IPS-15b (cell line): ENCODE measurements at regions not wholly inside any gene's neighbourhood (a gene's known extent, or its start where the extent isn't known, plus 50 kb on each side); places are given as distances from the start of the nearest gene placed in this dataset.

Experiments
- H3K27me3 ChIP-seq: one replicate; pipeline ENCODE4 v1.6.1; 2013; ENCODE audit warnings: low read length; ENCODE audit not compliant: control insufficient read depth, insufficient read depth
- H3K36me3 ChIP-seq: one replicate; pipeline ENCODE4 v1.6.1; 2013; ENCODE audit warnings: low read length; ENCODE audit not compliant: control insufficient read depth, insufficient read depth
- H3K4me1 ChIP-seq: one replicate; pipeline ENCODE4 v1.6.1; 2013; ENCODE audit warnings: mild to moderate bottlenecking, low read length; ENCODE audit not compliant: control insufficient read depth, insufficient read depth
- H3K4me3 ChIP-seq: one replicate; pipeline ENCODE4 v1.5.1; 2013; ENCODE audit warnings: low read depth, low read length
- H3K9ac ChIP-seq: one replicate; pipeline ENCODE4 v1.6.1; 2013; ENCODE audit warnings: low read depth, mild to moderate bottlenecking, low read length
- H3K9me3 ChIP-seq: one replicate; pipeline ENCODE4 v1.6.1; 2013; ENCODE audit warnings: mild to moderate bottlenecking, low read length; ENCODE audit not compliant: control insufficient read depth, insufficient read depth

GRCh38 chr18:2087877-2088673 lies 483.2 kb downstream of the METTL4 start:
- H3K4me3 ChIP-seq = no peak overlapping the region
- H3K9ac ChIP-seq = no peak overlapping the region
- H3K4me1 ChIP-seq = peaks cover 5% of the 10 kb centered on the region
- H3K27me3 ChIP-seq = no peaks in the 10 kb centered on the region
- H3K36me3 ChIP-seq = no peaks in the 10 kb centered on the region
- no peaks in the 10 kb centered on the region for H3K9me3 ChIP-seq

- no peaks in the 10 kb centered on the region for H3K9me3 ChIP-seq
- no peaks in the 10 kb centered on the region for H3K36me3 ChIP-seq
- H3K27me3 ChIP-seq = no peaks in the 10 kb centered on the region
- H3K9ac ChIP-seq = no peak overlapping the region
- H3K4me3 ChIP-seq = no peak overlapping the region
- peaks cover 5% of the 10 kb centered on the region for H3K4me1 ChIP-seq
Observed at GRCh38 chr18:2089396-2089795, 481.9 kb downstream of the METTL4 start.

DNA sequence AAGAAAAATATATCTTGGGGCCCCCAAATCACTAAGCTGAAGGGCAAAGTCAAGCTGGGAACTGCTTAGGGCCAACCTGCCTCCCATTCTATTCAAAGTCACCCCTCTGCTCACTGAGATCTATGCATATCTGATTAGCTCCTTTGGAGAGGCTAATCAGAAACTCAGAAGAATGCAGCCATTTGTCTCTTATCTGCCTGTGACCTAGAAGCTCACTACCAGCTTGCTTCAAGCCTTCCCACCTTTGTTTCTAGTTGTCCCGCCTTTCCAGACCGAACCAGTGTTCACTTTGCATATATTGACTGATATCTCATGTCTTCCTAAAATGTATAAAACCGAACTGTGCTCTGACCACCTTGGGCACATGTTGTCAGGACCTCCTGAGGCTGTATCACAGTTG lies 479.4 kb downstream of the METTL4 start:
- Histone ChIP-seq H3K36me3 (no peaks in the 10 kb centered on the region), H3K27me3 (no peaks in the 10 kb centered on the region), H3K9ac (no peak overlapping the region), H3K4me3 (no peak overlapping the region), H3K4me1 (peaks cover 5% of the 10 kb centered on the region), H3K9me3 (no peaks in the 10 kb centered on the region)

GRCh38 chr18:2096551-2096950 lies 474.8 kb downstream of the METTL4 start:
- Histone ChIP-seq H3K4me1 (peaks cover 4% of the 10 kb centered on the region), H3K9me3 (no peaks in the 10 kb centered on the region), H3K36me3 (no peaks in the 10 kb centered on the region), H3K4me3 (no peak overlapping the region), H3K9ac (no peak overlapping the region), H3K27me3 (no peaks in the 10 kb centered on the region)

- H3K4me1 ChIP-seq = no peaks in the 10 kb centered on the region
- no peak overlapping the region for H3K9ac ChIP-seq
- H3K27me3 ChIP-seq = no peaks in the 10 kb centered on the region
- no peak overlapping the region for H3K4me3 ChIP-seq
- H3K36me3 ChIP-seq = no peaks in the 10 kb centered on the region
- no peaks in the 10 kb centered on the region for H3K9me3 ChIP-seq
Observed at GRCh38 chr18:2100694-2101213, 470.6 kb downstream of the METTL4 start.

- no peak overlapping the region for H3K9ac ChIP-seq
Observed at GRCh38 chr18:2102022-2102421, 469.3 kb downstream of the METTL4 start.

DNA sequence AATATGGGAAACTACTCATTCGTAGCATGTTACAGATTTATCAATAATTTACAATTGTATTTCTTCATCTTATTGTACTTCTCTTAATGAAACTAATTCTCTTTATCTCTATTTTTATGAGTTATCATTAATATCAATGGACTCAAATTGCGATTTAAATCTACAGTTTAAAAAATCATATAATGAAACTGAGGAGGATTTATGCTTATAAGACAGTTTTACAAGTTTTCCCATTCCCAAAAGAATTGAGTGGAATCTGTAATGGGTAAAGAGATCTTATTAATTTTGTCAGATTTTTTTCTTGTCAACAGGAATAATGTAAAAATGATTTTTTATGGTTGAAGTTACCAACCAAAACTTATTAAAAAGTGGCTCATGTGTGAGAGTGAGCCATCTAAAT lies 468.0 kb downstream of the METTL4 start:
- Histone ChIP-seq H3K4me1 (no peaks in the 10 kb centered on the region), H3K4me3 (no peak overlapping the region), H3K27me3 (no peaks in the 10 kb centered on the region), H3K9ac (no peak overlapping the region), H3K9me3 (no peaks in the 10 kb centered on the region), H3K36me3 (no peaks in the 10 kb centered on the region)

More at GRCh38 chr18:2102022-2102421, 469.3 kb downstream of the METTL4 start:
- no peaks in the 10 kb centered on the region for H3K4me1 ChIP-seq
- no peaks in the 10 kb centered on the region for H3K27me3 ChIP-seq
- H3K9me3 ChIP-seq = no peaks in the 10 kb centered on the region
- H3K36me3 ChIP-seq = no peaks in the 10 kb centered on the region
- no peak overlapping the region for H3K4me3 ChIP-seq

GRCh38 chr18:2104620-2105462 lies 466.5 kb downstream of the METTL4 start:
- Histone ChIP-seq H3K9me3 (no peaks in the 10 kb centered on the region), H3K4me3 (no peak overlapping the region), H3K36me3 (no peaks in the 10 kb centered on the region), H3K9ac (no peak overlapping the region), H3K27me3 (no peaks in the 10 kb centered on the region), H3K4me1 (no peaks in the 10 kb centered on the region)

DNA sequence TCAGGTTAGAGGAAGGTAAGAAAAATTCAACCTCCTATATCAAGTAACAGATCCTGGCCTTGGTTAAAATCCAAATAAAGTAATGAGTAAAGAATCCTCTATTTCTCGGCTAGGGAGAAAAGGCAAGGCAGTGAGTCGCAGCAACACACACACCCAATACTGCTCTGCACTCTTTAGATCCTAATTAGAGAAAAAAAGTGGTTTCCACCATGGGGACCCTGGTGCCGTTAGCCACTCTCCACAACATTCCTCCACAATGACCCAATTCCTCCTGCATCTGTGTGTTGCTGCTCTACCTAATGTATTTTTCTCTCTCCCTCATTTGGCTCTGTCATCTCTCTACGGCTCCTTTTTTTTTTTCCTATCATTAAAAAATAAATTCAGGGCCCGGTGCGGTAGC lies 462.7 kb downstream of the METTL4 start:
- Histone ChIP-seq H3K9ac (no peak overlapping the region), H3K27me3 (no peaks in the 10 kb centered on the region), H3K36me3 (no peaks in the 10 kb centered on the region), H3K4me3 (no peak overlapping the region), H3K4me1 (no peaks in the 10 kb centered on the region), H3K9me3 (no peaks in the 10 kb centered on the region)

DNA sequence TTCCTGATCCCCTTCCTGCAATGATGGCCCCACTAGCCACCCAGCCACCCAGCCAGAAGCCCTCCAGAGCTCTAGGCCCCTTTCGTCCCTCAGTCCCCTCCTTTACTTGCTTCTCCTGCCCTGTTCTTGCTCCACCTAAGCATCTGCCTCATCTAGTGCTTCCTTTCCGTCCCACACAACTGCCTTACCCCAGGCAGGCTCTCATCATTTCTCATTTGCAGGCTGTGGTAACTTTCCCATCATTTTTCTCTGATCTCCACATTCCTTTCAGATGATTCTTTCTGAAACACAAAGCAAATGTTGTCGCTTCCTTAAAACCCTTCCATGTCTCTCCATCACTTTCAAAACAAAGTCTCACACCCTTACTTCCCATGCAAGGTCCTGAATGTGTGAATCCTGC lies 459.8 kb downstream of the METTL4 start:
- Histone ChIP-seq H3K36me3 (no peaks in the 10 kb centered on the region), H3K9ac (no peak overlapping the region), H3K9me3 (no peaks in the 10 kb centered on the region), H3K27me3 (no peaks in the 10 kb centered on the region), H3K4me3 (no peak overlapping the region), H3K4me1 (no peaks in the 10 kb centered on the region)

GRCh38 chr18:2112435-2113045 lies 458.8 kb downstream of the METTL4 start:
- Histone ChIP-seq H3K4me1 (no peaks in the 10 kb centered on the region), H3K4me3 (no peak overlapping the region), H3K9ac (no peak overlapping the region), H3K9me3 (no peaks in the 10 kb centered on the region), H3K27me3 (no peaks in the 10 kb centered on the region), H3K36me3 (no peaks in the 10 kb centered on the region)
